ENCODE measurements at regions not wholly inside any gene's neighbourhood (a gene's known extent, or its start where the extent isn't known, plus 50 kb on each side); places are given as distances from the start of the nearest gene placed in this dataset.
A peak's percentile ranks its signal among the peaks of the same experiment; 100 is the strongest.

DNA sequence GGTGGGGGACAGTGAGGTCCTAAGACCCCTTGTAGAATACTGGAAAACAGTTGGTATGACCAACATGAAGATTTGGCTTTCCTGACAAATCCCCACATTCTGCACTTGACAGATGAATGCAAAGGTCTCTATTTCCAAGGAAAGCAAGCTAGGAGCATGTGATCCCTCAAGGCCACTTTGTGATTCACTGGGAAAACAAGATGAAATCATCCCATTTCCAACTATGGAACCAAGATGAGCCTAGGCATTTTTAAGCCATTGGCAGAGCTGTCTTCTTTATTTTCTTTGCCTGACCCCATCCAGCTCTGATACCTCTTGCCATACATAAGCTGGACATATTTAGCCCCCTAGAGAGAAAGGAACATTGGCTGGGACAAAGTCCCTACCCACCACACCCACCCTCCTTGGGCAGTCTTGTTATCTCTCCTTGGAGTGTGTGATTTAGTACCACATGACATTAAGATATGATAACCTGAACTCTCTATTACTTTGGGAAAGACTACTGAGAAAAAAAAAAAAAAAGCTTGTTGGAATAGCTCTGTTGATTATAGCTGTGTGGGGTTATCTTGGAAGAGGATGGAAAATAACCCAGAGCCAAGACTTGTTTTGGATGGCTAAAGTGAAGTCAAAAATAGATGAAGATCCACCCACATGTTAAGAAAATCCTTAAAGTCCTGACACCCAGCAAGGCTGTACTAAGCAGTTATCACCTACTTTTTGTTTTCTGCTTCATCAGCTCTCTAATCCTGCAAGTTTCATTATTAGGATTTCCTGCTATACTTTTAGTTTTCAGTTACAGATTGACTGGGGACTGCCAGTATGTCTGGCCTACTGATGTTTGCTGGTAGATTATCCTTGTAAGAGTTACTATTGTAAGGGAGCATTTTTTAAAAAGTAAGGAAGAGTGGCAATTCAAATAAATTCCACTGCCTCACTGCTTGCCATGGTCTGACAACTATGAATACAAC, 90.1 kb upstream of the PREP start:
- Histone ChIP-seq H3K4me3 (no peak overlapping the region), H3K9me3 (no peaks in the 10 kb centered on the region), H3K36me3 (replicated peaks) (no peaks in the 10 kb centered on the region), H3K4me1 (peaks cover 32% of the 10 kb centered on the region), H3K27me3 (ENCODE audit: low read depth) (no peaks in the 10 kb centered on the region)
- in situ Hi-C loops (cut with MboI; ENCODE audit: low sequenced_read_pairs) = loop anchor here (25.0 kb wide), 1 partner anchor 719 kb away; no protein-coding TSS in a partner anchor
- no peak for DNase-seq (ENCODE audit: low spot score in 2 of 2)

DNA sequence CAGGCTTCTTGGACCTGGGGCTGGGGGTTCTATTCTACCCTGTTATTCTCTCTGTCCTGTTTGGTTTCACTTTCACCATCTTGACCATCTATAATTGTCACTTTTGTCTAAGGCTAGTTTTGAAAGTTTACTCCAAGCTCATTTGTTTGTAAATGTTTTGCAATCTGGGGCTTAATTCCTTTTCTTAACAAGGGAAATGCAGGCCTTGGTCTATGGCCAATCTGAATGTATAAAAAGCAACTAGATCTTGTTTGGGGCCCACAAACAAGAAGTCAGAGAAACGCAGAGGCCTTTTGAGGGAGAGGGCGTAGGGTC, 86.3 kb upstream of the PREP start:
- H3K27me3 ChIP-seq (ENCODE audit: low read depth) = no peaks in the 10 kb centered on the region
- in situ Hi-C loops (cut with MboI; ENCODE audit: low sequenced_read_pairs) = loop anchor here (25.0 kb wide), 1 partner anchor 723 kb away; no protein-coding TSS in a partner anchor
- H3K4me1 ChIP-seq = peaks cover 51% of the 10 kb centered on the region
- H3K36me3 ChIP-seq (replicated peaks) = no peaks in the 10 kb centered on the region
- H3K9me3 ChIP-seq = no peaks in the 10 kb centered on the region
- H3K4me3 ChIP-seq = no peak overlapping the region
- DNase-seq (ENCODE audit: low spot score in 2 of 2) = no peak

DNA sequence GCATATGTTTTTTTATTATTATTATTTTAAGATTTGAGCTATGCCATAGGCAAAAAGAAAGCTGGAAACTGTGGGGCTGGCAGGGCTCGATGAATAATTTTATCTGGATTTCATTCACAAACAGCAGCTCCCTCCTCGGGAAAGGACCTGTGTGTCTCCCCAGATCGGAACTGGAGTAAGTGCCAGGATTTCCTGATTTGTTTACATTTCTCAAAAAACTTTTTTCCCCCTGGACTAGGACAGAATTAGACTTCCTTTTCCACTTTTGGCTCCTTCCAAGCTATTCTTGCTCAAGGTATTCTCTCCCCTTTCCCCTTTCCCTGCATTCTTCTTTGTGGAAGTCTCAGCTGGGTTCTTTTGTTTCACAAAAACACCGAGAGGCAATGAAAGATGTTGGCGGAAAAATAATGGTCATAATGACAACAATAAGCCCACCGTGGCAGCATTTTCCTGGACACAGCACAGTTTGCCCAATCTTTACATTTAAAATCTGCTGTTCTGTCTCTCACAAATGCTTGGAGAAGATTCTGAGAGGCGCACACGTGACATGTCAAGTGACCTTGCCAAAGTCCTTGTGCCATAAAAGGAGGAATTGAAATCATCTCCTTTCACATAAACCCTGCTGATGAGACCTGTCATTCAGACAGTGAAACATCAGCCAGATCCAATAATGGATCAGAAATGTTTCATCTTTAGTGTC, 85.8 kb upstream of the PREP start:
- no peaks in the 10 kb centered on the region for H3K9me3 ChIP-seq
- no peak overlapping the region for H3K4me3 ChIP-seq
- no peaks in the 10 kb centered on the region for H3K27me3 ChIP-seq (ENCODE audit: low read depth)
- H3K36me3 ChIP-seq (replicated peaks) = no peaks in the 10 kb centered on the region
- in situ Hi-C loops (cut with MboI; ENCODE audit: low sequenced_read_pairs) = loop anchor here (25.0 kb wide), 1 partner anchor 724 kb away; no protein-coding TSS in a partner anchor
- DNase-seq (ENCODE audit: low spot score in 2 of 2) = peak; percentile 56 to 72
- H3K4me1 ChIP-seq = peaks cover 51% of the 10 kb centered on the region

DNA sequence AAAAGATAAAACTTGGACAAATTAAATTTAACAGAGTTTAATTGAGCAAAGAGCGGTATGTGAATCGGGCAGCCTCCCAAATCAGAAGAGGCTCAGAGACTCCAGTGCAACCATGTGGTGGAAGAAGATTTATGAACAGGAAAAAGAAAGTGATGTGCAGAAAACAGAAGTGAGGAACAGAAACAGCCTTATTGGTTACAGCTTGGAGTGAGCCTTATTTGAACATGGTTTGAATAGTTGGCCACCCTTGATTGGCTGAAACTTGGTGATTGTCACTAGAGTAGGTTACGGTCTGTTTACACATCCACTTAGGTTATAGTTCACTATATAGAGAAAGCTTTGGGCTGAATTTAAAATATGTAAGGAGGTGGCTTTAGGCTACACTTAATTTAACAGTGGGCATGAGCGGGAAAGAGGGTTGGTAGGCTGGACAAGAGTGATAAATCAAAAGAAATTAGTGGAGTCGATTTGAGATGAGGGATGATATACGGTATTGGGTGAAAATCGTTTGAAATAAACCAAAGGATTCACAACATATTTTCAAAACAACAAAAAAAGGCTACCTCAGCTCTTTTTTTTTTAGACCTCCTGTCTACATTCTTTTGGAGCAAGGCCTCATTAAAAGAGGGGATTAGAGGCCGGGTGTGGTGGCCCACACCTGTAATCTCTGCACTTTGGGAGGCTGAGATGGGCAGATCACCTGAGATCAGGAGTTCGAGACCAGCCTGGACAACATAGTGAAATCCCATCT, 84.3 kb upstream of the PREP start:
- H3K4me1 ChIP-seq = peaks cover 49% of the 10 kb centered on the region
- in situ Hi-C loops (cut with MboI; ENCODE audit: low sequenced_read_pairs) = loop anchor here (25.0 kb wide), 1 partner anchor 725 kb away; no protein-coding TSS in a partner anchor
- H3K4me3 ChIP-seq = no peak overlapping the region
- H3K9me3 ChIP-seq = no peaks in the 10 kb centered on the region
- H3K36me3 ChIP-seq (replicated peaks) = no peaks in the 10 kb centered on the region
- no peak for DNase-seq (ENCODE audit: low spot score in 2 of 2)
- H3K27me3 ChIP-seq (ENCODE audit: low read depth) = no peaks in the 10 kb centered on the region

DNA sequence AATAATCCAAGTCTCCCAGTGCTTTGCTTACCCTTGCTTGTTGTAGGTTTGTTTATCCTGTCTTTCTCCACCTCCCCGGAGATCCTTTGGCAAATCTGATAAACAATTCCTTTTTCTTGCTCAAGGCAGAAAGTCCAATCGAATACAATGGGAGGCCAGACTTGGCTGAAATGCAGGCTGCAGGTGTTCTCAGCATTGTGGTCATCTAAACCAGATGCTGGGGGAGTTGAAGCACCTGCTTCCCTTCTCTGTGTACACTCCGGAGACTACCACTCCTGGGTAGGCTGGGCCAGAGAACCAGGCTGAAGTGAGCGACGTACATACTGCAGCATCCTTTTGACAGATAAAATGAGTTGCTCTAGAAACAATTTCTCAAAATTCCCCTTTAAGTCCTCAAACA, 82.6 kb upstream of the PREP start:
- H3K4me3 ChIP-seq = no peak overlapping the region
- no peaks in the 10 kb centered on the region for H3K27me3 ChIP-seq (ENCODE audit: low read depth)
- no peaks in the 10 kb centered on the region for H3K9me3 ChIP-seq
- no peak for DNase-seq (ENCODE audit: low spot score in 2 of 2)
- H3K4me1 ChIP-seq = peaks cover 53% of the 10 kb centered on the region
- H3K36me3 ChIP-seq (replicated peaks) = no peaks in the 10 kb centered on the region
- in situ Hi-C loops (cut with MboI; ENCODE audit: low sequenced_read_pairs) = loop anchor here (25.0 kb wide), 1 partner anchor 727 kb away; no protein-coding TSS in a partner anchor

DNA sequence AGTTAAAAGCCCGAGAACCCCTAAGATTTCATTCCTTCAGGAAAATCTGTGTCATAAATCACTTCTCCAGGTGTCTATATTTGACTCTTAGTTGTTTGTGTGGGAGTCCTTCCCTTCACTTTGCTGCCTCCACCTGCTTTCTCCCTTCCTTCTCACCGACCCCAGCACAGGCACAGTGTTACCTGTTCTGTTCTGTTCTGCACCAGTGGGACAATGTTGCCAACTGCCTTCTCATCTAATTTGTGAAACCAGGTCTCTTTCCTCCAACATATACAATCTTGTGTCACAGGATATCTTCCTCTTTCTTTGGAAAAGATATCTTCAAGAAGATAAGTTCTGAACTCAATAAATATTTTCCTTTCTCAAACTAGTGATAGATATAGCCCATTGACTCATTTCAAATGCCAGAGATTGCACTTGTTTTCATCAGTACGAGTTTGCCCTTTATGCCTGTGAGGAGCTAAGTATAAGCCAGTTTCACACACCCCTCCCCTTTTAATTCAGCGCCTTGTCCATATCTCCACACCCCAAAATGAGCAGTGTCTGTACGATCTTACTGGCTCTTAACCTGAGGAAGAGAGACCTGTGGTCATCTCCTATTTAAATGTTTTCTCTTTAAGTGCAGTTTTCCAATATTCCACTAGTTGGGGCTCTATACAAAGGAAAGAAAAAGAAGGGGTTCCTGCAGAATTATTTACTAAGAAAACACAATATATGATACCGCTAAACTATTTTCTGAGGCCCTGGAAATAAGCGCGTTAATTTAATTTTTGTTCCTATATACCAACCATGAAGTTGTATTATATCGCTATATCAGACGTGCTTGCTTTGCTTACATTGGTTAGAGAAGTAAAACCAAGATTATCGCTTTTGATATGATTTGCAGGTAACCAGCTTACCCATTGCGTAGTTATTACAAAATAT, 81.6 kb upstream of the PREP start:
- in situ Hi-C loops (cut with MboI; ENCODE audit: low sequenced_read_pairs) = loop anchor here (25.0 kb wide), 1 partner anchor 728 kb away; no protein-coding TSS in a partner anchor
- H3K27me3 ChIP-seq (ENCODE audit: low read depth) = no peaks in the 10 kb centered on the region

DNA sequence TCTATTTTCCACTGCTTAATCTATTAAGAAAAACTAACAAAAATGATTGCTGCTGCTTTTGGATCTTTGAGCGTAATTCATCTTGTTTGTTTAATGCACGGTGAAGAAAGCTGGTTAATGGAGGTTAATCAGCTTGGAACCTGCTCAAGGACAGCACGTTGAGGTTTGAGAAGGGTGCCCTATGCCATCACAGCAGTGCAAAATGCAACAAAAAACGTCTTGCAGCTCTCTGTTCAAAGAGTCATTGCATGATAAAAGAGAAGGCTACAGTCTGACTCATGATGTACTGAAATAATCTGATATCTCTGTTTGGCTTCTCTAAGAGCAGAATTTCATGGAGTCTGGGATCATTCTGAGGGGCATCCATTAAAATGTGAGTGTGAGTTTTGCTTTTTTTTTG, 80.6 kb upstream of the PREP start:
- Histone ChIP-seq H3K9me3 (no peaks in the 10 kb centered on the region), H3K36me3 (replicated peaks) (no peaks in the 10 kb centered on the region), H3K4me1 (peaks cover 42% of the 10 kb centered on the region), H3K4me3 (no peak overlapping the region), H3K27me3 (ENCODE audit: low read depth) (no peaks in the 10 kb centered on the region)
- peak; percentile 35 to 56 for DNase-seq (ENCODE audit: low spot score in 2 of 2)
- in situ Hi-C loops (cut with MboI; ENCODE audit: low sequenced_read_pairs) = loop anchor here (25.0 kb wide), 1 partner anchor 729 kb away; no protein-coding TSS in a partner anchor

More for the DNA sequence above, 81.6 kb upstream of the PREP start:
- Histone ChIP-seq H3K4me1 (peaks cover 52% of the 10 kb centered on the region), H3K36me3 (replicated peaks) (no peaks in the 10 kb centered on the region), H3K4me3 (no peak overlapping the region), H3K9me3 (no peaks in the 10 kb centered on the region)
- DNase-seq (ENCODE audit: low spot score in 2 of 2) = peak in 1 of 2 experiments; percentile 61

DNA sequence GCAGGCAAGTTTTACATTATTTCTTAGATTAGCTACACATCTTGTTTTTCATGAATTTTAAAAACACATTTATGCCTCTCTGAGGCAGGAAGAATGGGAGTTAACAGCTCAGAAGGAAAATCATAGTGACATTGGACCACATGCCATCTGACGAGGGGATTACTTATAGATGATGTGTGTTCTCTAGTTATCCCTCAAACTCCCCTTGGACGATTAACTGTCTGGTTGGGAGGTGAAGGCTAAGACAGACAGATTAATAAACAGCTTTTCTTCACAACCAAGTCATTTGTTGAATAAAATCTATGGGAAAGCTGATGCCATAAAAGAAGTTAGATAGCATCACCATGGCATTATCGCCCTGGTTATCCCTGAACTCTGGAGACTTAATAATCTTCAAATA, 80.0 kb upstream of the PREP start:
- Histone ChIP-seq H3K27me3 (ENCODE audit: low read depth) (no peaks in the 10 kb centered on the region), H3K4me3 (no peak overlapping the region), H3K36me3 (replicated peaks) (no peaks in the 10 kb centered on the region), H3K4me1 (peaks cover 38% of the 10 kb centered on the region), H3K9me3 (no peaks in the 10 kb centered on the region)
- in situ Hi-C loops (cut with MboI; ENCODE audit: low sequenced_read_pairs) = loop anchor here (25.0 kb wide), 1 partner anchor 729 kb away; no protein-coding TSS in a partner anchor
- DNase-seq (ENCODE audit: low spot score in 2 of 2) = no peak

DNA sequence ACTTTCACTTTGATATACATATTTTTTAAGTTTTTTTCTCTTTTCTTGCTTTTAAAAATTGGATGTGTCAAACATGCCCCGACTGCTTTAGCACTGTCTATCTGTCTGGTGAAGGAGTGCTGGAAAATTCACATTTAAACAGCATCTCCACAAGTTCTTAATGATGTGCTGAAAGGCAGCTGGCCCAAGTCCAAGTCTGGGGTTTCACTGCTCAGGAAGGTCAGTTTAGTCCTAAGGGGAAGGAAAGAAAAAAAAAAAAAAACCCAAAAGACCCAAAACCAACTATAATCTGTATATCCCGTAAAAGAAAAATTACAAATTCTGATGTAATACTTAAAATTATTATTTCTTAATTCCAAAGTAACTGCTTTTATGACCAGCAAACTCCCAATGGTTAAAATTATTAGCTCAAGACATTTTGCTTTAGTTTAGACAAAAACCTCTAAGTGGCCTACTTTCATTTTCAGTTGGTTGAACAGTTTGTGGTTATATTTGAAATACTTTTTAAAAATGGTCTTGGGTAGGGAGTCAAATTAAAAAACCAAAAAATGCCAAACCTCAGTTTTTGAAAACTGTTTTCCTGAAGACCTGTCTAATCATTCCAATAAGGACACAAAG, 79.5 kb upstream of the PREP start:
- H3K4me3 ChIP-seq = no peak overlapping the region
- in situ Hi-C loops (cut with MboI; ENCODE audit: low sequenced_read_pairs) = loop anchor here (25.0 kb wide), 1 partner anchor 730 kb away; no protein-coding TSS in a partner anchor
- no peaks in the 10 kb centered on the region for H3K27me3 ChIP-seq (ENCODE audit: low read depth)
- H3K36me3 ChIP-seq (replicated peaks) = no peaks in the 10 kb centered on the region
- DNase-seq (ENCODE audit: low spot score in 2 of 2) = peak in 1 of 2 experiments; percentile 69
- H3K4me1 ChIP-seq = peaks cover 32% of the 10 kb centered on the region
- no peaks in the 10 kb centered on the region for H3K9me3 ChIP-seq

DNA sequence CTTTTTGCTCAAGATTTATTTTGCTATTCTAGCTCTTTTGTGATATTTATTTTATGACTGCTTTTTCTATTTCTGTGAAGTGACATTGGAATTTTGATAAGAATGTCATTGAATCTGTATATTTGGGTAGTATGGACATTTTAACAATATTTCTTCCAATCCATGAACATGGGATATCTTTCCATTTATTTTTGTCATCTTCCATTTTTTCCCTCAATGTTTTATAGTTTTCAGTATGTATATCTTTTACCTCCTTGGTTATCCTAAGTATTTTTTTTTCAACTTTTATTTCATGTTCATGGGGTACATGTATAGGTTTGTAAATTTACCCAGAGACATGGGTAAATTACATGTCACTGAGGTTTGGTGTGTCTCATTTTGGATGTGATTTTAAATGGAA, 74.1 kb upstream of the PREP start:
- Histone ChIP-seq H3K4me1 (peaks cover 36% of the 10 kb centered on the region), H3K4me3 (no peak overlapping the region), H3K36me3 (replicated peaks) (no peaks in the 10 kb centered on the region), H3K27me3 (ENCODE audit: low read depth) (no peaks in the 10 kb centered on the region), H3K9me3 (no peaks in the 10 kb centered on the region)
- in situ Hi-C loops (cut with MboI; ENCODE audit: low sequenced_read_pairs) = loop anchor here (25.0 kb wide), 1 partner anchor 735 kb away; no protein-coding TSS in a partner anchor
- no peak for DNase-seq (ENCODE audit: low spot score in 2 of 2)

DNA sequence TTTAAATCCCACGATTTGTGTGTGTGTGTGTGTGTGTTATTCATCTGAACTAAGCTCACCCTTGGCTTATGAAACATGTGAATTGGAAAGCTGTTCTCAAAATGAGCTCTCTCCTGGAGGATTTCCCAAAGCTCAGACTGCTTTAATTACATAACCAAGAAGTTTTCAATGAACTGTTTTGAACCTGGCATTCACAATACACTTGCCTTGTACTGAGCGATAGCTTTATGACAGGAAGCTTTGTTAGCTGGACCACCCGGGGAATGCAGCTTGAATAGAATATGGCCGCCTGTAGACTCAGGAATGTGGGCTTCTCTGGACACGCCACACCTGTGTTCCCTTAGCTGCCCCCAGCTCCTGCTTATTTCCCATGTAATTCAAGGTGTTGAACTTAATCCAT, 71.4 kb upstream of the PREP start:
- peak; percentile 83 to 94 for DNase-seq (ENCODE audit: low spot score in 2 of 2)
- no peaks in the 10 kb centered on the region for H3K27me3 ChIP-seq (ENCODE audit: low read depth)
- H3K4me1 ChIP-seq = peaks cover 51% of the 10 kb centered on the region
- in situ Hi-C loops (cut with MboI; ENCODE audit: low sequenced_read_pairs) = no loop called here
- no peaks in the 10 kb centered on the region for H3K9me3 ChIP-seq
- no peak overlapping the region for H3K4me3 ChIP-seq
- no peaks in the 10 kb centered on the region for H3K36me3 ChIP-seq (replicated peaks)

DNA sequence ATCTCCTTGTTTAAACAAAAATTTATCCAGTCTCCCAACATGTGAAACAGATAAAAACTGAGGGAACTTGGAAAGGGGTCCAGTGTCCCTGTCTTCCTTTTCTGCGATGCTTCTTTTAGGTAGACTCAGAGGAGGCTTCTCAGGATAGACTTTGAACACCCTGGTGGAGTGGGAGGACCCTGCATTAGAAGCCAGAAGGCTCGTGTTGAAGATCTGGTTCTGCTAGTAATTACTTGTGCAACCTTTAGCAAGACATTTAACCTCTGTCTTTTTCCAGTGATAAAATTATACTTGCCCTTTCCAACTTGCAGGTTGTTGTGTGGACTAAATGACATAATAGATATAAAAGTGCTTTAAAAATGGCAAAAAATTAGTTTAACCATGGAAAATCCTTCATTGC, 67.1 kb upstream of the PREP start:
- no peaks in the 10 kb centered on the region for H3K9me3 ChIP-seq
- in situ Hi-C loops (cut with MboI; ENCODE audit: low sequenced_read_pairs) = no loop called here

More for the DNA sequence above, 67.1 kb upstream of the PREP start:
- peaks cover 42% of the 10 kb centered on the region for H3K4me1 ChIP-seq
- H3K36me3 ChIP-seq (replicated peaks) = no peaks in the 10 kb centered on the region
- DNase-seq (ENCODE audit: low spot score in 2 of 2) = no peak
- no peak overlapping the region for H3K4me3 ChIP-seq
- no peaks in the 10 kb centered on the region for H3K27me3 ChIP-seq (ENCODE audit: low read depth)

Data from HAP-1 (cell line).